ENCODE measurements at regions not wholly inside any gene's neighbourhood (a gene's known extent, or its start where the extent isn't known, plus 50 kb on each side); places are given as distances from the start of the nearest gene placed in this dataset.
"Not testable (repeated sequence)": the region's sequence is repeated elsewhere in the genome, so short reads cannot be mapped to it uniquely, and the experiment has no call there.

- peak overlapping the region; percentile 60 for H3K4me3 Mint-ChIP-seq
- H3K9ac ChIP-seq (ENCODE audit: low read length); H4K20me1 ChIP-seq (ENCODE audit: control insufficient read depth, insufficient read depth, low read length, poor library complexity, severe bottlenecking); CTCF ChIA-PET; H3K9me3 Mint-ChIP-seq (ENCODE audit: insufficient read depth); DNase-seq; H3K27ac ChIP-seq (ENCODE audit: low read length in 2 of 2); intact Hi-C loops (cut with micrococcal nuclease); H3K27me3 Mint-ChIP-seq; POLR2A ChIA-PET; H3K4me1 ChIP-seq (ENCODE audit: control insufficient read depth in 2 of 2, insufficient read depth in 2 of 2, low read length in 2 of 2); H2AFZ ChIP-seq (ENCODE audit: insufficient read depth, low read depth, low read length, poor library complexity, severe bottlenecking); H3K4me2 ChIP-seq (replicated peaks; ENCODE audit: low read depth, low read length, poor library complexity, severe bottlenecking); H3K79me2 ChIP-seq (ENCODE audit: control insufficient read depth, insufficient read depth, low read length); H3K4me3 ChIP-seq (ENCODE audit: control extremely low read depth in 1 of 5, extremely low read depth in 1 of 5, insufficient read depth in 1 of 5, low read depth in 2 of 5, low read length in 4 of 5); H3K9me3 ChIP-seq (ENCODE audit: control extremely low read depth in 1 of 3, control insufficient read depth in 2 of 3, insufficient read depth in 1 of 3, low read length in 2 of 3); H3K27ac Mint-ChIP-seq; H3K27me3 ChIP-seq (replicated peaks in 1 of 4; ENCODE audit: control extremely low read depth in 1 of 4, control insufficient read depth in 3 of 4, insufficient read depth in 4 of 4, low read length in 3 of 4); H3K4me1 Mint-ChIP-seq; H3K36me3 ChIP-seq (replicated peaks in 1 of 2; ENCODE audit: control extremely low read depth in 1 of 2, control insufficient read depth in 1 of 2, extremely low read depth in 1 of 2, insufficient read depth in 2 of 2, low read length in 1 of 2): not testable (repeated sequence)
- no CpG with 5 or more reads among the region's 7 CpGs for WGBS (ENCODE audit: insufficient coverage)
- ATAC-seq (ENCODE audit: low read depth), result peak; percentile 33
Observed at GRCh38 chr2:87291400-87292200, 270.0 kb upstream of the PLGLB1 start.

GRCh38 chr2:87293931-87294594 lies 272.4 kb upstream of the PLGLB1 start:
- not testable (repeated sequence) for H3K4me1 Mint-ChIP-seq, H3K27ac Mint-ChIP-seq

GRCh38 chr2:87295135-87295534 lies 273.5 kb upstream of the PLGLB1 start:
- H3K79me2 ChIP-seq (ENCODE audit: control insufficient read depth, insufficient read depth, low read length); intact Hi-C loops (cut with micrococcal nuclease); H3K9me3 ChIP-seq (ENCODE audit: control extremely low read depth in 1 of 3, control insufficient read depth in 2 of 3, insufficient read depth in 1 of 3, low read length in 2 of 3); DNase-seq; ATAC-seq (ENCODE audit: low read depth); H3K9ac ChIP-seq (ENCODE audit: low read length); H3K4me3 ChIP-seq (ENCODE audit: control extremely low read depth in 1 of 5, extremely low read depth in 1 of 5, insufficient read depth in 1 of 5, low read depth in 2 of 5, low read length in 4 of 5); H2AFZ ChIP-seq (ENCODE audit: insufficient read depth, low read depth, low read length, poor library complexity, severe bottlenecking); H4K20me1 ChIP-seq (ENCODE audit: control insufficient read depth, insufficient read depth, low read length, poor library complexity, severe bottlenecking); H3K4me1 ChIP-seq (ENCODE audit: control insufficient read depth in 2 of 2, insufficient read depth in 2 of 2, low read length in 2 of 2); H3K27ac Mint-ChIP-seq; H3K27me3 Mint-ChIP-seq; H3K4me2 ChIP-seq (replicated peaks; ENCODE audit: low read depth, low read length, poor library complexity, severe bottlenecking); H3K9me3 Mint-ChIP-seq (ENCODE audit: insufficient read depth); POLR2A ChIA-PET; H3K4me1 Mint-ChIP-seq; H3K27me3 ChIP-seq (replicated peaks in 1 of 4; ENCODE audit: control extremely low read depth in 1 of 4, control insufficient read depth in 3 of 4, insufficient read depth in 4 of 4, low read length in 3 of 4); H3K36me3 ChIP-seq (replicated peaks in 1 of 2; ENCODE audit: control extremely low read depth in 1 of 2, control insufficient read depth in 1 of 2, extremely low read depth in 1 of 2, insufficient read depth in 2 of 2, low read length in 1 of 2); H3K27ac ChIP-seq (ENCODE audit: low read length in 2 of 2); CTCF ChIA-PET; H3K4me3 Mint-ChIP-seq: not testable (repeated sequence)
- WGBS (ENCODE audit: insufficient coverage), result no CpG with 5 or more reads among the region's 6 CpGs

More at GRCh38 chr2:87293931-87294594, 272.4 kb upstream of the PLGLB1 start:
- POLR2A ChIA-PET; H3K9me3 ChIP-seq (ENCODE audit: control extremely low read depth in 1 of 3, control insufficient read depth in 2 of 3, insufficient read depth in 1 of 3, low read length in 2 of 3); H3K27me3 ChIP-seq (replicated peaks in 1 of 4; ENCODE audit: control extremely low read depth in 1 of 4, control insufficient read depth in 3 of 4, insufficient read depth in 4 of 4, low read length in 3 of 4); H3K4me1 ChIP-seq (ENCODE audit: control insufficient read depth in 2 of 2, insufficient read depth in 2 of 2, low read length in 2 of 2); H3K9ac ChIP-seq (ENCODE audit: low read length); H3K36me3 ChIP-seq (replicated peaks in 1 of 2; ENCODE audit: control extremely low read depth in 1 of 2, control insufficient read depth in 1 of 2, extremely low read depth in 1 of 2, insufficient read depth in 2 of 2, low read length in 1 of 2); H2AFZ ChIP-seq (ENCODE audit: insufficient read depth, low read depth, low read length, poor library complexity, severe bottlenecking); DNase-seq; H3K4me2 ChIP-seq (replicated peaks; ENCODE audit: low read depth, low read length, poor library complexity, severe bottlenecking); H3K9me3 Mint-ChIP-seq (ENCODE audit: insufficient read depth); H3K4me3 ChIP-seq (ENCODE audit: control extremely low read depth in 1 of 5, extremely low read depth in 1 of 5, insufficient read depth in 1 of 5, low read depth in 2 of 5, low read length in 4 of 5); H4K20me1 ChIP-seq (ENCODE audit: control insufficient read depth, insufficient read depth, low read length, poor library complexity, severe bottlenecking); H3K27ac ChIP-seq (ENCODE audit: low read length in 2 of 2); H3K4me3 Mint-ChIP-seq; H3K27me3 Mint-ChIP-seq; H3K79me2 ChIP-seq (ENCODE audit: control insufficient read depth, insufficient read depth, low read length); CTCF ChIA-PET; intact Hi-C loops (cut with micrococcal nuclease); ATAC-seq (ENCODE audit: low read depth): not testable (repeated sequence)
- WGBS (ENCODE audit: insufficient coverage), result no CpG with 5 or more reads among the region's 2 CpGs

- H3K9me3 Mint-ChIP-seq (ENCODE audit: insufficient read depth); H3K4me2 ChIP-seq (replicated peaks; ENCODE audit: low read depth, low read length, poor library complexity, severe bottlenecking); CTCF ChIA-PET; ATAC-seq (ENCODE audit: low read depth); H3K4me3 Mint-ChIP-seq; H3K4me3 ChIP-seq (ENCODE audit: control extremely low read depth in 1 of 5, extremely low read depth in 1 of 5, insufficient read depth in 1 of 5, low read depth in 2 of 5, low read length in 4 of 5); H4K20me1 ChIP-seq (ENCODE audit: control insufficient read depth, insufficient read depth, low read length, poor library complexity, severe bottlenecking); intact Hi-C loops (cut with micrococcal nuclease); POLR2A ChIA-PET; H3K36me3 ChIP-seq (replicated peaks in 1 of 2; ENCODE audit: control extremely low read depth in 1 of 2, control insufficient read depth in 1 of 2, extremely low read depth in 1 of 2, insufficient read depth in 2 of 2, low read length in 1 of 2); H3K27ac Mint-ChIP-seq; H3K27me3 Mint-ChIP-seq; H3K79me2 ChIP-seq (ENCODE audit: control insufficient read depth, insufficient read depth, low read length); H2AFZ ChIP-seq (ENCODE audit: insufficient read depth, low read depth, low read length, poor library complexity, severe bottlenecking); H3K4me1 ChIP-seq (ENCODE audit: control insufficient read depth in 2 of 2, insufficient read depth in 2 of 2, low read length in 2 of 2); H3K9ac ChIP-seq (ENCODE audit: low read length); H3K27ac ChIP-seq (ENCODE audit: low read length in 2 of 2); DNase-seq; H3K27me3 ChIP-seq (replicated peaks in 1 of 4; ENCODE audit: control extremely low read depth in 1 of 4, control insufficient read depth in 3 of 4, insufficient read depth in 4 of 4, low read length in 3 of 4); H3K9me3 ChIP-seq (ENCODE audit: control extremely low read depth in 1 of 3, control insufficient read depth in 2 of 3, insufficient read depth in 1 of 3, low read length in 2 of 3); H3K4me1 Mint-ChIP-seq: not testable (repeated sequence)
- no CpG with 5 or more reads among the region's 6 CpGs for WGBS (ENCODE audit: insufficient coverage)
Observed at GRCh38 chr2:87301349-87301748, 279.7 kb upstream of the PLGLB1 start.
